Smooth muscle cell (in vitro differentiated cells): ENCODE measurements at regions not wholly inside any gene's neighbourhood (a gene's known extent, or its start where the extent isn't known, plus 50 kb on each side); places are given as distances from the start of the nearest gene placed in this dataset.

ENCODE experiments used
- DNase-seq: peaks from one replicate; lab custom pipeline; 2025; ENCODE audit not compliant: unreplicated experiment; lab: John Stamatoyannopoulos, UW
- H2AFZ ChIP-seq: fragments of 200-600 bp; sonication (generic); 2 replicates; pipeline ENCODE4 v1.6.0; 2016; ENCODE audit warnings: antibody characterized with exemption, low read depth, mild to moderate bottlenecking
- H3F3A ChIP-seq: fragments of 200-600 bp; sonication (generic); 2 replicates; pipeline ENCODE4 v1.6.0; 2017; ENCODE audit warnings: antibody characterized with exemption, low read depth
- H3K27ac ChIP-seq: fragments of 200-600 bp; sonication (generic); 2 replicates; pipeline ENCODE4 v1.5.1; 2016; ENCODE audit warnings: low read depth, mild to moderate bottlenecking
- H3K27me3 ChIP-seq: fragments of 200-600 bp; sonication (generic); 2 replicates; pipeline ENCODE4 v1.6.1; 2016; ENCODE audit warnings: low read depth, mild to moderate bottlenecking
- H3K36me3 ChIP-seq: fragments of 200-600 bp; sonication (generic); 2 replicates; pipeline ENCODE4 v1.5.1; 2016; ENCODE audit warnings: low read depth
- H3K4me1 ChIP-seq: fragments of 200-600 bp; sonication (generic); 2 replicates; pipeline ENCODE4 v1.5.1; 2016; ENCODE audit warnings: low read depth
- H3K4me2 ChIP-seq: fragments of 200-600 bp; sonication (generic); 2 replicates; pipeline ENCODE4 v1.6.0; 2016; ENCODE audit warnings: mild to moderate bottlenecking
- H3K4me3 ChIP-seq: fragments of 200-600 bp; sonication (generic); 2 replicates; pipeline ENCODE4 v1.5.1; 2016; ENCODE audit warnings: mild to moderate bottlenecking
- H3K79me2 ChIP-seq: fragments of 200-600 bp; sonication (generic); 2 replicates; pipeline ENCODE4 v1.6.0; 2016; ENCODE audit warnings: low read depth, mild to moderate bottlenecking
- H3K9ac ChIP-seq: fragments of 200-600 bp; sonication (generic); 2 replicates; pipeline ENCODE4 v1.6.0; 2016; ENCODE audit warnings: low read depth
- H3K9me3 ChIP-seq: fragments of 200-600 bp; sonication (generic); replicated peaks from 2 replicates; pipeline ENCODE4 v1.5.1; 2016; ENCODE audit warnings: low read depth
- H4K20me1 ChIP-seq: fragments of 200-600 bp; sonication (generic); 2 replicates; pipeline ENCODE4 v1.6.0; 2016; ENCODE audit warnings: low read depth
- CTCF ChIP-seq: fragments of 200-600 bp; sonication (generic); IDR thresholded peaks from 2 replicates; pipeline ENCODE4 v1.5.1; 2017; ENCODE audit warnings: borderline replicate concordance, mild to moderate bottlenecking, antibody characterized with exemption; ENCODE audit not compliant: insufficient read depth, poor library complexity, severe bottlenecking
- WGBS: methylation state at CpG from one replicate; pipeline ENCODE4 v1.1.7; 2016; ENCODE audit warnings: low lambda C conversion rate; 5-methylcytosine and 5-hydroxymethylcytosine counted together

DNA sequence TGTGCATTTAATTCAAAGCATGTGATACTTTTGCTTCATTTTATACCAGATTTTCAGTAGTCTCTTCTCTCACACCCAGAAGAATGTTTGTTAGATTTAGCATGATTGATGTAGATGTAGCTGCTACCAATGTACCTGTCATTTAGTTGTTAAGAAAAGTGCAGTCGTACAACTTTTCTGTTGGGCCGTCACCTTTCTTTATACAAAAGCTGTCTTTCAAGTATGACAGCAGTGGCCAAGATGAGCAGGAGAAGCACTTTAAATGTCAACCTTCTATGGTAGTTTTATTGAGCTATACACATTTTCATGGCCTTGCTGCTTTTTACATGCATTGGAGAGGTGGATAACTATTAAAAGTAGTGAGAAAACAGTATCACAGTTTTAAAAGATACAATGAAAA, 77.7 kb upstream of the PTPRD start:
- no peaks in the 10 kb centered on the region for H4K20me1 ChIP-seq
- TF ChIP-seq CTCF, result no peak
- no peak overlapping the region for H2AFZ ChIP-seq
- no peaks in the 10 kb centered on the region for H3K79me2 ChIP-seq
- H3K36me3 ChIP-seq, result no peaks in the 10 kb centered on the region
- no peaks in the 10 kb centered on the region for H3K4me1 ChIP-seq
- H3K4me2 ChIP-seq, result no peak overlapping the region
- no peak overlapping the region for H3K27ac ChIP-seq
- no peaks in the 10 kb centered on the region for H3F3A ChIP-seq
- 92% methylated on average over 2 of the region's 2 CpGs for WGBS
- no peak overlapping the region for H3K4me3 ChIP-seq
- no peak overlapping the region for H3K9ac ChIP-seq
- no peaks in the 10 kb centered on the region for H3K9me3 ChIP-seq
- DNase-seq, result no peak
- peaks cover 17% of the 10 kb centered on the region for H3K27me3 ChIP-seq

DNA sequence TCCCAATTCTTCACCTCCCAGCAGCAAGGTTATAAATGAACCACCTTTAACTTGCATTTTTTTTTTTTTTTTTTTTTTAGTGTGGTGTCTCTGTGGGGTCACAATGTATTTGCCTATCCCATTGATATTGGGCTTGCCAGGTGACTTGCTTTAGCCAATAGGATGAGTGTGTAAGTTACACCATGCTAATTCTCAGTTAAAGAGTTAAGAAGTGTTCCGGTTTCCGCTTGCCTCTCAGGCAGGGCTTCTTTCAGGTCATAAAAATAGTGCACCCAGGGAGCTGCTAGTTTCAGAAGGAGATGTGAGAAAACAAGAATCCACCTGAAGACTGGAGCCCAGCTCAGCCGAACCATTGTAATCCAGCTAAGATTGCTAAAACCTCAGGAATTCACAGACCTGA, 84.2 kb upstream of the PTPRD start:
- peaks cover 11% of the 10 kb centered on the region for H3F3A ChIP-seq
- H3K27me3 ChIP-seq, result peaks cover 4% of the 10 kb centered on the region
- no peak overlapping the region for H3K4me3 ChIP-seq
- H3K36me3 ChIP-seq, result no peaks in the 10 kb centered on the region
- H3K9me3 ChIP-seq, result no peaks in the 10 kb centered on the region
- H3K9ac ChIP-seq, result no peak overlapping the region
- H3K4me2 ChIP-seq, result no peak overlapping the region
- 88% methylated on average over 3 of the region's 3 CpGs for WGBS
- H4K20me1 ChIP-seq, result no peaks in the 10 kb centered on the region
- H3K79me2 ChIP-seq, result no peaks in the 10 kb centered on the region
- no peak for DNase-seq
- no peak for TF ChIP-seq CTCF
- H2AFZ ChIP-seq, result no peak overlapping the region
- H3K27ac ChIP-seq, result no peak overlapping the region
- H3K4me1 ChIP-seq, result no peaks in the 10 kb centered on the region

DNA sequence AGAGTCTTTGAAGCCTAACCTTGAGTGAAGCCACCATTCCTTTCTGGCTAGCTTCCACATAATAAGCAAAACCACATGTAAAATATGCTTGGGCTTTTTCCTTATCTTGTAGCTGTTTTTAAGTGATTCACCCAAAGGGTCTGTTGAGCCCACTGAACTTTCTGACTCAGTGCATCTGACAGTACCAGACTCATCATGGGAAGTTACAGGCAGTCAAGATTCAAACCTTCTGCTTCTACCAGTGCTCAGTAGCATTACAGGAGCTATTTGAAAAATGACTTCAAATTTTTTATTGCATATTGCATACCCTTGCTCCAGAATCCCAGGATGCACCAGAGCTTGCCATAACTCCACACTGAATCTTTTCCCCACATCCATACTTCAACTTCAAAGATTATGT, 87.5 kb upstream of the PTPRD start:
- no peaks in the 10 kb centered on the region for H3K9me3 ChIP-seq
- peak overlapping the region; percentile 58 for H3K4me2 ChIP-seq
- no peak overlapping the region for H3K9ac ChIP-seq
- peak overlapping the region; percentile 50 for H3K27ac ChIP-seq
- no peak for TF ChIP-seq CTCF
- no peak overlapping the region for H2AFZ ChIP-seq
- peaks cover 11% of the 10 kb centered on the region for H3F3A ChIP-seq
- peaks cover 4% of the 10 kb centered on the region for H3K27me3 ChIP-seq
- no peaks in the 10 kb centered on the region for H3K36me3 ChIP-seq
- no peak for DNase-seq
- H4K20me1 ChIP-seq, result no peaks in the 10 kb centered on the region
- H3K79me2 ChIP-seq, result no peaks in the 10 kb centered on the region
- no peaks in the 10 kb centered on the region for H3K4me1 ChIP-seq
- H3K4me3 ChIP-seq, result no peak overlapping the region

DNA sequence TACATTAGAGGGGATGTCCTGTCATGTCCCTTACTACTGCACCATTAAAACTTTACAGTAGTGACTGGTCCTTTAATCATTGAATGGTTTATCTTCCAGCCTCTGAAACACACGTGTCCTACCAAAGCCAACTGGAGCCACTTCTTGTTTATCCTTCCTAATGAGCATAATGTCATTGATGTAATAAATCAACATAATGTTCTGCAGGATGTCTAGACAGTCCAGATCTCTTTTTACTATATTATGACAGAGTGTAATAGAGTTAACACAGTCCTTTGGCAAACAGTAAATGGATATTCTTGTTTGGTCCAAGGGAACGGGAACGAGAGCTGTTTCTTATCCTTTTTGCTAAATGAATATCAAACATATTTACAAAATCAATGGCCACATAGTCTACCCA, 88.1 kb upstream of the PTPRD start:
- H3K9me3 ChIP-seq, result no peaks in the 10 kb centered on the region
- no peak overlapping the region for H3K9ac ChIP-seq
- no peak for DNase-seq
- no peak overlapping the region for H2AFZ ChIP-seq
- no peak for TF ChIP-seq CTCF
- H3K27ac ChIP-seq, result peak overlapping the region; percentile 50
- peaks cover 11% of the 10 kb centered on the region for H3F3A ChIP-seq
- H4K20me1 ChIP-seq, result no peaks in the 10 kb centered on the region
- WGBS, result 20% methylated on average over 3 of the region's 3 CpGs
- H3K4me2 ChIP-seq, result peak overlapping the region; percentile 58
- peaks cover 4% of the 10 kb centered on the region for H3K27me3 ChIP-seq
- H3K79me2 ChIP-seq, result no peaks in the 10 kb centered on the region
- no peak overlapping the region for H3K4me3 ChIP-seq
- H3K4me1 ChIP-seq, result no peaks in the 10 kb centered on the region
- H3K36me3 ChIP-seq, result no peaks in the 10 kb centered on the region
